ENCODE measurements at regions not wholly inside any gene's neighbourhood (a gene's known extent, or its start where the extent isn't known, plus 50 kb on each side); places are given as distances from the start of the nearest gene placed in this dataset.

DNA sequence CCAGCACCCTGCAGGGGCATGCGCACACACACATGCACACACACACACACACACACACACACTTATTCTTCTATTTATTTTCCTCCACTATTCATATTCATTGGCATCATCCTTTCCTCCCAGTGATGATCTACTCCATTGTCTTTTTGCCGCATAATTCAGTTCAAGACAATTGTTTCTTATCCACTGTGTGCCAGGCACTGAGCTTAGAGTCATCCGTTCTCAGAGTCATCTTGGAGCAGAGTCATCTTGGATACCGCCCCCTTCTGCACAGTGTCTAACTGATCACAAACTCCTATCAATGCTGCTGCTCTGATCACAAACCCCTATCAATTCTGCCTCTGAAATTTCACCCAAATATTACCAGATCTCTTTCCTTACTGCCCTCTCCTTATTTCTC, 102.8 kb upstream of the PROX1 start:
- Histone ChIP-seq H3K9me3 (ENCODE audit: low read depth, low read length) (no peaks in the 10 kb centered on the region), H3K4me3 (ENCODE audit: insufficient read depth, low read length) (no peak overlapping the region), H3K36me3 (ENCODE audit: insufficient read depth, low read length) (no peaks in the 10 kb centered on the region), H4K20me1 (ENCODE audit: insufficient read depth, low read length) (no peaks in the 10 kb centered on the region), H3K4me1 (ENCODE audit: insufficient read depth, low read length) (no peaks in the 10 kb centered on the region), H3K27ac (ENCODE audit: low read depth, low read length) (no peak overlapping the region), H3K4me2 (ENCODE audit: insufficient read depth, low read length) (no peak overlapping the region), H3K27me3 (ENCODE audit: insufficient read depth, low read length) (no peaks in the 10 kb centered on the region), H3K79me2 (ENCODE audit: insufficient read depth, low read length) (no peaks in the 10 kb centered on the region), H2AFZ (ENCODE audit: low read length) (no peak overlapping the region)
- TF ChIP-seq, protein P1, sequence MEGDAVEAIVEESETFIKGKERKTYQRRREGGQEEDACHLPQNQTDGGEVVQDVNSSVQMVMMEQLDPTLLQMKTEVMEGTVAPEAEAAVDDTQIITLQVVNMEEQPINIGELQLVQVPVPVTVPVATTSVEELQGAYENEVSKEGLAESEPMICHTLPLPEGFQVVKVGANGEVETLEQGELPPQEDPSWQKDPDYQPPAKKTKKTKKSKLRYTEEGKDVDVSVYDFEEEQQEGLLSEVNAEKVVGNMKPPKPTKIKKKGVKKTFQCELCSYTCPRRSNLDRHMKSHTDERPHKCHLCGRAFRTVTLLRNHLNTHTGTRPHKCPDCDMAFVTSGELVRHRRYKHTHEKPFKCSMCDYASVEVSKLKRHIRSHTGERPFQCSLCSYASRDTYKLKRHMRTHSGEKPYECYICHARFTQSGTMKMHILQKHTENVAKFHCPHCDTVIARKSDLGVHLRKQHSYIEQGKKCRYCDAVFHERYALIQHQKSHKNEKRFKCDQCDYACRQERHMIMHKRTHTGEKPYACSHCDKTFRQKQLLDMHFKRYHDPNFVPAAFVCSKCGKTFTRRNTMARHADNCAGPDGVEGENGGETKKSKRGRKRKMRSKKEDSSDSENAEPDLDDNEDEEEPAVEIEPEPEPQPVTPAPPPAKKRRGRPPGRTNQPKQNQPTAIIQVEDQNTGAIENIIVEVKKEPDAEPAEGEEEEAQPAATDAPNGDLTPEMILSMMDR (IDR thresholded peaks at IDR 0.05; ENCODE audit: extremely low read depth, low read depth, low read length) = no peak
- no peak for DNase-seq (ENCODE audit: insufficient read length, low spot score, missing footprints)

DNA sequence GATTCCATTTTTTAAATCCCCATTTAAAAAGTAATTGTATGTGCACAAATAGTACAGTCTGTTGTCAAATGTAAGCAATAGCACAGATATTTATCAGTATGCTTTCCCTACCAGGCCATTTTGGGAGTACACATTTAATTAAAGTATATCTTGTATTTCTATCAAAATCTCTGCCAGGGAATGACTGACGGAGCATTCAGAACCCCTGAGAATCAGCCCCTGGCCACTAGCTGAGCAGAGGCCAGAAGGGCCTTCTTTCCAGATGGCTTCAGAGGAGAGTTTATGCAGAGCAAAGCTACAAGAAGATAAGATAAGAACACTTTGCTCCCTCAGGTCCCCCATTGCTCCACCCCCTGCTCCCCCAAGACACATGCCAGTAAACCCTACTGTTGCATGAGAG, 99.9 kb upstream of the PROX1 start:
- Histone ChIP-seq H4K20me1 (ENCODE audit: insufficient read depth, low read length) (no peaks in the 10 kb centered on the region), H3K27ac (ENCODE audit: low read depth, low read length) (no peak overlapping the region), H3K4me2 (ENCODE audit: insufficient read depth, low read length) (no peak overlapping the region), H3K27me3 (ENCODE audit: insufficient read depth, low read length) (no peaks in the 10 kb centered on the region), H3K9me3 (ENCODE audit: low read depth, low read length) (no peaks in the 10 kb centered on the region), H3K36me3 (ENCODE audit: insufficient read depth, low read length) (no peaks in the 10 kb centered on the region), H3K79me2 (ENCODE audit: insufficient read depth, low read length) (no peaks in the 10 kb centered on the region), H2AFZ (ENCODE audit: low read length) (no peak overlapping the region), H3K4me1 (ENCODE audit: insufficient read depth, low read length) (no peaks in the 10 kb centered on the region), H3K4me3 (ENCODE audit: insufficient read depth, low read length) (no peak overlapping the region)
- TF ChIP-seq, protein P1 (IDR thresholded peaks at IDR 0.05; ENCODE audit: extremely low read depth, low read depth, low read length) = no peak
- DNase-seq (ENCODE audit: insufficient read length, low spot score, missing footprints) = no peak

GRCh38 chr1:213891989-213892902, 95.5 kb upstream of the PROX1 start:
- H3K27me3 ChIP-seq (ENCODE audit: insufficient read depth, low read length) = no peaks in the 10 kb centered on the region
- no peaks in the 10 kb centered on the region for H4K20me1 ChIP-seq (ENCODE audit: insufficient read depth, low read length)
- no peaks in the 10 kb centered on the region for H3K36me3 ChIP-seq (ENCODE audit: insufficient read depth, low read length)
- no peak overlapping the region for H3K4me3 ChIP-seq (ENCODE audit: insufficient read depth, low read length)
- TF ChIP-seq, protein P1 (IDR thresholded peaks at IDR 0.05; ENCODE audit: extremely low read depth, low read depth, low read length) = no peak
- DNase-seq (ENCODE audit: insufficient read length, low spot score, missing footprints) = peak; percentile 17
- no peak overlapping the region for H3K4me2 ChIP-seq (ENCODE audit: insufficient read depth, low read length)
- no peaks in the 10 kb centered on the region for H3K79me2 ChIP-seq (ENCODE audit: insufficient read depth, low read length)
- H3K9me3 ChIP-seq (ENCODE audit: low read depth, low read length) = no peaks in the 10 kb centered on the region
- H3K27ac ChIP-seq (ENCODE audit: low read depth, low read length) = no peak overlapping the region
- no peaks in the 10 kb centered on the region for H3K4me1 ChIP-seq (ENCODE audit: insufficient read depth, low read length)
- H2AFZ ChIP-seq (ENCODE audit: low read length) = no peak overlapping the region

GRCh38 chr1:213898684-213899083, 89.1 kb upstream of the PROX1 start:
- H3K9me3 ChIP-seq (ENCODE audit: low read depth, low read length) = no peaks in the 10 kb centered on the region
- H2AFZ ChIP-seq (ENCODE audit: low read length) = no peak overlapping the region
- H3K79me2 ChIP-seq (ENCODE audit: insufficient read depth, low read length) = no peaks in the 10 kb centered on the region
- TF ChIP-seq, protein P1 (IDR thresholded peaks at IDR 0.05; ENCODE audit: extremely low read depth, low read depth, low read length) = no peak
- H3K27me3 ChIP-seq (ENCODE audit: insufficient read depth, low read length) = no peaks in the 10 kb centered on the region
- no peak for DNase-seq (ENCODE audit: insufficient read length, low spot score, missing footprints)
- H3K27ac ChIP-seq (ENCODE audit: low read depth, low read length) = no peak overlapping the region
- H3K4me3 ChIP-seq (ENCODE audit: insufficient read depth, low read length) = no peak overlapping the region
- no peaks in the 10 kb centered on the region for H3K4me1 ChIP-seq (ENCODE audit: insufficient read depth, low read length)
- no peaks in the 10 kb centered on the region for H3K36me3 ChIP-seq (ENCODE audit: insufficient read depth, low read length)
- no peak overlapping the region for H3K4me2 ChIP-seq (ENCODE audit: insufficient read depth, low read length)
- H4K20me1 ChIP-seq (ENCODE audit: insufficient read depth, low read length) = no peaks in the 10 kb centered on the region
